ENCODE measurements at regions not wholly inside any gene's neighbourhood (a gene's known extent, or its start where the extent isn't known, plus 50 kb on each side); places are given as distances from the start of the nearest gene placed in this dataset.

- TF ChIP-seq CTCF (IDR thresholded peaks at IDR 0.05; ENCODE audit: low read depth, low read length, poor library complexity, severe bottlenecking) (no peak), EZH2phosphoT487 (IDR thresholded peaks at IDR 0.05; ENCODE audit: borderline replicate concordance, low read length) (no peak)
Measured at GRCh38 chr6:105926318-105926717, 159.8 kb upstream of the PRDM1 start.

Measured in DOHH2 (cell line).